ENCODE measurements at regions not wholly inside any gene's neighbourhood (a gene's known extent, or its start where the extent isn't known, plus 50 kb on each side); places are given as distances from the start of the nearest gene placed in this dataset.

DNA sequence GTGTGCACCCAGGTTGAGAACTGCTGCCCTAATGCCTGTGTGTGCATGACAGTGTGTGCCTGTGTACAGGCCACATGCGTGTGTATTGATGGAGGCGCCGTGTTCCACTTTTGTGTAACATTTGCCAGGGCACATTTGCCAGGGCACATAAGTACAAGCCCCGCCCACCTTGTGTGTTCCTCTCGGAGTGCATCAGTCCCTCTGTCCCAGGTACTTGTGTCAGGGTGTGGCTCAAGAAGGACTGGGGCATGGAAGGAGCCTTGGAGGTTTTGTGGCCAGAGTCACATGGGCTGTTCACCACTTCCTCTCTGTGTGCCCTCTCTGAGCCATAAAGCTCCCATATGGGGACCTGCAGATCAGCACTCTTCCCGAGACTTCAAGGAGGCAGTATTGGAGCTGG lies 73.9 kb downstream of the MRM1 start:
- DNase-seq (ENCODE audit: low read depth) = peak; percentile 21
- no peak for TF ChIP-seq MYC (IDR thresholded peaks at IDR 0.05; ENCODE audit: low read depth, low read length)
- no peak for TF ChIP-seq POLR2A (IDR thresholded peaks at IDR 0.05; ENCODE audit: extremely low read depth, insufficient read length)
- TF ChIP-seq, protein P1, sequence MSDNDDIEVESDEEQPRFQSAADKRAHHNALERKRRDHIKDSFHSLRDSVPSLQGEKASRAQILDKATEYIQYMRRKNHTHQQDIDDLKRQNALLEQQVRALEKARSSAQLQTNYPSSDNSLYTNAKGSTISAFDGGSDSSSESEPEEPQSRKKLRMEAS (IDR thresholded peaks at IDR 0.05; ENCODE audit: low read depth, low read length) = no peak
- no peak overlapping the region for H3K4me3 ChIP-seq (ENCODE audit: low read depth, low read length)

DNA sequence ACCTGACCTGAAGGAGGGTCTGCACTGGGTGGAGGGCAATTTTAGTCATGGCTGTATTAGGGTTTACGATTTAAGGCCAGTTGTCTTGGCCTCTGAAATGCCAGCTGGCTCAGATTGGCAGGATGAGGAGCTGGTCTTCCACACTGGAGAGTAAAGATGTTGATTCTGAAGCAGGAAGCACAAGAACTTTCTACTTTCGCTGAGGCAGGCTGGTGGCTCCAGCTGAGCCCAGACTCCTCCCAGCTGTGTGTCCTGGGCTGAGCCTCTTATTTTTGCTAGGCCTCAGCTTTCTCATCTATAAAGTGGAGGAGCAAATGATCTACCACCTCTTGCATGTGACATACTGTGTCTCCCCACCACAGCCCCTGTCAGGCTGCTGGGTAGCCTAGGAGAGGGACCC lies 74.4 kb downstream of the MRM1 start:
- TF ChIP-seq, protein P1 (IDR thresholded peaks at IDR 0.05; ENCODE audit: low read depth, low read length) = no peak
- TF ChIP-seq POLR2A (IDR thresholded peaks at IDR 0.05; ENCODE audit: extremely low read depth, insufficient read length) = no peak
- TF ChIP-seq, protein P2, sequence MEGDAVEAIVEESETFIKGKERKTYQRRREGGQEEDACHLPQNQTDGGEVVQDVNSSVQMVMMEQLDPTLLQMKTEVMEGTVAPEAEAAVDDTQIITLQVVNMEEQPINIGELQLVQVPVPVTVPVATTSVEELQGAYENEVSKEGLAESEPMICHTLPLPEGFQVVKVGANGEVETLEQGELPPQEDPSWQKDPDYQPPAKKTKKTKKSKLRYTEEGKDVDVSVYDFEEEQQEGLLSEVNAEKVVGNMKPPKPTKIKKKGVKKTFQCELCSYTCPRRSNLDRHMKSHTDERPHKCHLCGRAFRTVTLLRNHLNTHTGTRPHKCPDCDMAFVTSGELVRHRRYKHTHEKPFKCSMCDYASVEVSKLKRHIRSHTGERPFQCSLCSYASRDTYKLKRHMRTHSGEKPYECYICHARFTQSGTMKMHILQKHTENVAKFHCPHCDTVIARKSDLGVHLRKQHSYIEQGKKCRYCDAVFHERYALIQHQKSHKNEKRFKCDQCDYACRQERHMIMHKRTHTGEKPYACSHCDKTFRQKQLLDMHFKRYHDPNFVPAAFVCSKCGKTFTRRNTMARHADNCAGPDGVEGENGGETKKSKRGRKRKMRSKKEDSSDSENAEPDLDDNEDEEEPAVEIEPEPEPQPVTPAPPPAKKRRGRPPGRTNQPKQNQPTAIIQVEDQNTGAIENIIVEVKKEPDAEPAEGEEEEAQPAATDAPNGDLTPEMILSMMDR (IDR thresholded peaks at IDR 0.05; ENCODE audit: low read depth, low read length) = no peak
- TF ChIP-seq MYC (IDR thresholded peaks at IDR 0.05; ENCODE audit: low read depth, low read length) = no peak

DNA sequence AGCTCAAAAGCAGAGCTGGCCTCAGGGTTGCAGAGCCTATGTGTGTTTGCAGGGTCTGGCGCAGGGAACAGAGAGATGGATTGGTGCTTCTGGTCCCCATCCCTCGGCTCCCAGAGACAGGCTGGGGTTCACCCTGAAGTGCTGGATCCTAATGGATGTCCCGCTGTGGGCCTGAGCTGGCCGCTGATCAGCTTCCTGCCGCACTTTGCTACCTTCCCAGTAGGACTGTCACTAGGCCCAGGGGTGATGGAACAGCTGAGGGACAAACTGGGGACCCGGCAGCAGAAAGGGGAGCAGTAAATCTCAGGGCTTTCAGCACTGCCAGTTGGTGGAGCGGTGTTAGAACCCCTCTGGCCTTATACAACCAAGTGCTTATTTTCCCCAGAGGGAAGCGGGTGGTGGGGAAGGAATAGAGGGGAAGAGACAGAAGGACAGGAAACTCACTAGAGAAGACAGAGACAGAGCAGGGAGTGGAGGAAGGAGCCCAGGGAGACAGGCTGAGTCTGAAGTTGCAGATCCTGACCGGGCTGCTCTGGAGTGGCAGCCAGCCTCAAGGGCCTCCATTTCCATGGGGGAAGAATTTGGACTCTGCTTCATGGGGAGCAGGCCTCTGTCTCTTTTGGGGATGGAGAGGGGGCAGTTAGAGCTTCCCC lies 78.6 kb downstream of the MRM1 start:
- DNase-seq (ENCODE audit: low read depth) = no peak
- TF ChIP-seq POLR2A (IDR thresholded peaks at IDR 0.05; ENCODE audit: extremely low read depth, insufficient read length) (no peak), MYC (IDR thresholded peaks at IDR 0.05; ENCODE audit: low read depth, low read length) (no peak)
- TF ChIP-seq, protein P1 (IDR thresholded peaks at IDR 0.05; ENCODE audit: low read depth, low read length) = no peak
- TF ChIP-seq, protein P2 (IDR thresholded peaks at IDR 0.05; ENCODE audit: low read depth, low read length) = no peak

More for the DNA sequence above, 74.4 kb downstream of the MRM1 start:
- DNase-seq (ENCODE audit: low read depth) = no peak
- H3K4me3 ChIP-seq (ENCODE audit: low read depth, low read length) = no peak overlapping the region

DNA sequence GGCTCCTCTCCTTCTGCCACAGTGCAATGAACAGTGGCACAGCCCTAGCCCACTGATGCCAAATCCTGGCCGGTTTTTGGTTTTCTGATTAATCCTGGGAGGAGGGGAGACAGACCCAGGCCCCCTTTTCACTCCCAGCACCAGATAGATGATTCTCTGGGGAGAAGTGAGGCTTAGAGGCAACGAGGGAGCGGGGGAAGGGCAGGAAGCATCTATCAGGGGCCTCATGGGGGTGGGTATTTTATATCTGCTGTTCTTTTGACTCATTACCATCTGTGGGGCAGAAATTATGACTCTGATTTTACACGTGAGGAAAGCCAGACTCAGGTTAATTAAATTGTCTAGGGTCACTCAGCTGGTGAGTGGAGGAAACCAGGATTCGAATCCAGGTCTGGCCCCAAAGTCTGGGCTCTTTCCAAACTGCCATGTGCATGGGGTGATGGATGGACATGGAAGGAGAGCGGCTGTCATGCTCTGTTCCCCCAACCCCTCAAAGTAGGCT lies 79.4 kb downstream of the MRM1 start:
- H3K4me3 ChIP-seq (ENCODE audit: low read depth, low read length) = no peak overlapping the region
- DNase-seq (ENCODE audit: low read depth) = no peak
- TF ChIP-seq POLR2A (IDR thresholded peaks at IDR 0.05; ENCODE audit: extremely low read depth, insufficient read length) (no peak), MYC (IDR thresholded peaks at IDR 0.05; ENCODE audit: low read depth, low read length) (no peak)
- TF ChIP-seq, protein P1 (IDR thresholded peaks at IDR 0.05; ENCODE audit: low read depth, low read length) = no peak
- TF ChIP-seq, protein P2 (IDR thresholded peaks at IDR 0.05; ENCODE audit: low read depth, low read length) = no peak

More for the DNA sequence above, 78.6 kb downstream of the MRM1 start:
- H3K4me3 ChIP-seq (ENCODE audit: low read depth, low read length) = no peak overlapping the region

DNA sequence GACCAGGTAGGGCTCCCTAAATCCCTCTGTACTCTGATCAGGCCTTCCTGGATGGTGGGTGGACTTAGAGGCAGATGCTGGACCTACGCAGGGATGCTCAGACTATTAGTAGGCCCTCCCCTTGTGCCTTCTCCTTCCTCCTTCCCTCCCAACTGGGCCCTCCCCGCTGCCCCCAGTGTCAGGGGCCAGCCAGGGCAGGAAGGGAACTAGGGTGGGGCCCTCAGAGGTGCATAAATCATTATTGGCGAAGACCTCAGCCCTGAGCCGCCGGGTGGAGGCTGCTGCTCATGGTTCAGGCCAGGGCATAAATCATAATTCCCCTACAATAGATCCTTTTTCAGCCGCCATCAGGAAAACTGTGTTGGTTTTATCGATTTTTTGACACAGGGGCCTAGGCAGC lies 81.4 kb downstream of the MRM1 start:
- DNase-seq (ENCODE audit: low read depth) = no peak
- TF ChIP-seq MYC (IDR thresholded peaks at IDR 0.05; ENCODE audit: low read depth, low read length) (no peak), POLR2A (IDR thresholded peaks at IDR 0.05; ENCODE audit: extremely low read depth, insufficient read length) (no peak)
- TF ChIP-seq, protein P1 (IDR thresholded peaks at IDR 0.05; ENCODE audit: low read depth, low read length) = no peak
- TF ChIP-seq, protein P2 (IDR thresholded peaks at IDR 0.05; ENCODE audit: low read depth, low read length) = no peak
- no peak overlapping the region for H3K4me3 ChIP-seq (ENCODE audit: low read depth, low read length)

DNA sequence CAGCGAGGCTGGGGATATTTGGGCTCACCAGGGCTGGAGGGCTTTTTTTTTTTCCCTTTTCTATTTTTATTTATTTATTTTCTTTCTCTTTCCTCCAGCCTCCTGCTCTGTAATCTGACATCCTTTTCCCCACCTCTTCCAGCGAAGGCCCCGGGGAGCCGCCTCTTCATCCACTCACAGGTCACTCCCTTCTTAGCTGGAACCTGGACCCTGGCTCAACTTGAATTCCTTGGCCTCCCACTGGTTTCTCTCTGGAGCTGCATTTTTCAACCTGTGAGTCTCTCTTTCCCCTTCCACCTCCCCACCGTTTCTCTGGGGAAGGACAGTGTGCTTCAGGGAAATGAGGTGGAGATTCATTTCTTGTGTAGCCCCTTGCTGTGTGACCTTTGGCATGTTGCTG lies 82.0 kb downstream of the MRM1 start:
- no peak for TF ChIP-seq POLR2A (IDR thresholded peaks at IDR 0.05; ENCODE audit: extremely low read depth, insufficient read length)
- TF ChIP-seq, protein P2 (IDR thresholded peaks at IDR 0.05; ENCODE audit: low read depth, low read length) = no peak
- TF ChIP-seq, protein P1 (IDR thresholded peaks at IDR 0.05; ENCODE audit: low read depth, low read length) = no peak
- no peak for DNase-seq (ENCODE audit: low read depth)
- H3K4me3 ChIP-seq (ENCODE audit: low read depth, low read length) = no peak overlapping the region

All from NB4 (cell line).